ENCODE measurements at regions not wholly inside any gene's neighbourhood (a gene's known extent, or its start where the extent isn't known, plus 50 kb on each side); places are given as distances from the start of the nearest gene placed in this dataset.

DNA sequence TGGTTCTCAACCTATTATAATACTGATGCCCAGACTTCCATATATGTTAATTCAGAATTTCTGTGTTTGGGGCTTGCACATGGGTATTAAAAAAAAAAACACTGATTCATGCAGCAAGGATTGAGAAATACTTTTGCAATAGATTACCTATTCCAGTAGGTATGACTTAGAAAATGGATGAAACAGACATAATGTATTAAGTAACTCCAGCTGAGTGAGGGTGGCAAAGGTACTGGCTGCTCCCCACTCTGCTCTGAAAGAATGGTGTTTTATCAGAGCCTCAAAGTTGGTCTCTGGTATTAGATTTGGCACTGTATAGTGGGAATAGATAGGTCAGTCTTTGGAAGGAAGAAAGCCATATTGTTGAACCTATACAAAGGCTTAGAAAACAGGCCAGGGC lies 234.3 kb upstream of the FOLH1 start:
- TF ChIP-seq, protein P1, sequence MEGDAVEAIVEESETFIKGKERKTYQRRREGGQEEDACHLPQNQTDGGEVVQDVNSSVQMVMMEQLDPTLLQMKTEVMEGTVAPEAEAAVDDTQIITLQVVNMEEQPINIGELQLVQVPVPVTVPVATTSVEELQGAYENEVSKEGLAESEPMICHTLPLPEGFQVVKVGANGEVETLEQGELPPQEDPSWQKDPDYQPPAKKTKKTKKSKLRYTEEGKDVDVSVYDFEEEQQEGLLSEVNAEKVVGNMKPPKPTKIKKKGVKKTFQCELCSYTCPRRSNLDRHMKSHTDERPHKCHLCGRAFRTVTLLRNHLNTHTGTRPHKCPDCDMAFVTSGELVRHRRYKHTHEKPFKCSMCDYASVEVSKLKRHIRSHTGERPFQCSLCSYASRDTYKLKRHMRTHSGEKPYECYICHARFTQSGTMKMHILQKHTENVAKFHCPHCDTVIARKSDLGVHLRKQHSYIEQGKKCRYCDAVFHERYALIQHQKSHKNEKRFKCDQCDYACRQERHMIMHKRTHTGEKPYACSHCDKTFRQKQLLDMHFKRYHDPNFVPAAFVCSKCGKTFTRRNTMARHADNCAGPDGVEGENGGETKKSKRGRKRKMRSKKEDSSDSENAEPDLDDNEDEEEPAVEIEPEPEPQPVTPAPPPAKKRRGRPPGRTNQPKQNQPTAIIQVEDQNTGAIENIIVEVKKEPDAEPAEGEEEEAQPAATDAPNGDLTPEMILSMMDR (conservative IDR thresholded peaks at IDR 0.05; ENCODE audit: low read length) = no peak
- TF ChIP-seq EZH2phosphoT487 (IDR thresholded peaks at IDR 0.05; ENCODE audit: borderline replicate concordance, low read depth, low read length) = no peak

Measured in OCI-LY7 (cell line).